Upper lobe of right lung (tissue), 1 donor: ENCODE measurements at regions not wholly inside any gene's neighbourhood (a gene's known extent, or its start where the extent isn't known, plus 50 kb on each side); places are given as distances from the start of the nearest gene placed in this dataset.

Source experiments
- ATAC-seq: fragments of 200-7000 bp; cut with Tn5 transposase; one replicate; pipeline ENCODE4 v1.9.1; 2020; ENCODE audit warnings: mild to moderate bottlenecking, moderate library complexity
- DNase-seq: peaks from one replicate; pipeline ENCODE4 v3.0.0-alpha.2; 2020
- H3K27ac ChIP-seq: fragments of 200-600 bp; one replicate; pipeline ENCODE4 v1.8.0; 2022
- H3K27me3 ChIP-seq: fragments of 200-600 bp; one replicate; pipeline ENCODE4 v1.8.0; 2022; ENCODE audit warnings: mild to moderate bottlenecking
- H3K36me3 ChIP-seq: fragments of 200-600 bp; one replicate; pipeline ENCODE4 v1.8.0; 2022
- H3K4me1 ChIP-seq: fragments of 200-600 bp; one replicate; pipeline ENCODE4 v1.8.0; 2022
- H3K4me3 ChIP-seq: fragments of 200-600 bp; one replicate; pipeline ENCODE4 v1.8.0; 2022; ENCODE audit warnings: mild to moderate bottlenecking
- H3K9me3 ChIP-seq: fragments of 200-600 bp; one replicate; pipeline ENCODE4 v1.8.0; 2022
- intact Hi-C: fragments of 100-400 bp; cut with DNase I; formaldehyde crosslinking; loops from one replicate; pipeline ENCODE4 v1.11.0; 2022
- TF ChIP-seq, protein P1 (sequence below): fragments of 200-600 bp; IDR thresholded peaks from one replicate; pipeline ENCODE4 v1.8.0; 2022; ENCODE audit warnings: antibody characterized with exemption
- donor health status: DM: no; HTN: yes; CAD: no; lungs with severe emphysema.

- ATAC-seq (no peak), DNase-seq (no peak)
- Histone ChIP-seq H3K36me3 (no peaks in the 10 kb centered on the region), H3K27ac (no peak overlapping the region), H3K4me3 (no peak overlapping the region), H3K27me3 (no peaks in the 10 kb centered on the region), H3K4me1 (no peaks in the 10 kb centered on the region), H3K9me3 (no peaks in the 10 kb centered on the region)
- TF ChIP-seq, protein P1, sequence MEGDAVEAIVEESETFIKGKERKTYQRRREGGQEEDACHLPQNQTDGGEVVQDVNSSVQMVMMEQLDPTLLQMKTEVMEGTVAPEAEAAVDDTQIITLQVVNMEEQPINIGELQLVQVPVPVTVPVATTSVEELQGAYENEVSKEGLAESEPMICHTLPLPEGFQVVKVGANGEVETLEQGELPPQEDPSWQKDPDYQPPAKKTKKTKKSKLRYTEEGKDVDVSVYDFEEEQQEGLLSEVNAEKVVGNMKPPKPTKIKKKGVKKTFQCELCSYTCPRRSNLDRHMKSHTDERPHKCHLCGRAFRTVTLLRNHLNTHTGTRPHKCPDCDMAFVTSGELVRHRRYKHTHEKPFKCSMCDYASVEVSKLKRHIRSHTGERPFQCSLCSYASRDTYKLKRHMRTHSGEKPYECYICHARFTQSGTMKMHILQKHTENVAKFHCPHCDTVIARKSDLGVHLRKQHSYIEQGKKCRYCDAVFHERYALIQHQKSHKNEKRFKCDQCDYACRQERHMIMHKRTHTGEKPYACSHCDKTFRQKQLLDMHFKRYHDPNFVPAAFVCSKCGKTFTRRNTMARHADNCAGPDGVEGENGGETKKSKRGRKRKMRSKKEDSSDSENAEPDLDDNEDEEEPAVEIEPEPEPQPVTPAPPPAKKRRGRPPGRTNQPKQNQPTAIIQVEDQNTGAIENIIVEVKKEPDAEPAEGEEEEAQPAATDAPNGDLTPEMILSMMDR, result no peak
- intact Hi-C loops, result no loop called here
These were observed 835.0 kb upstream of the FANCL start for GRCh38 chr2:59076079-59076619.

GRCh38 chr2:59074071-59074470 is 832.9 kb upstream of the FANCL start:
- DNase-seq (no peak), ATAC-seq (no peak)
- TF ChIP-seq, protein P1, result no peak
- no peak overlapping the region for H3K4me3 ChIP-seq
- H3K27ac ChIP-seq, result no peak overlapping the region
- no peaks in the 10 kb centered on the region for H3K36me3 ChIP-seq
- intact Hi-C loops, result no loop called here
- no peaks in the 10 kb centered on the region for H3K9me3 ChIP-seq
- H3K4me1 ChIP-seq, result no peaks in the 10 kb centered on the region
- no peaks in the 10 kb centered on the region for H3K27me3 ChIP-seq

GRCh38 chr2:59073286-59073685 is 832.2 kb upstream of the FANCL start:
- intact Hi-C loops, result no loop called here
- H3K4me1 ChIP-seq, result no peaks in the 10 kb centered on the region
- no peak overlapping the region for H3K27ac ChIP-seq
- no peak overlapping the region for H3K4me3 ChIP-seq
- DNase-seq, result no peak
- no peaks in the 10 kb centered on the region for H3K27me3 ChIP-seq
- TF ChIP-seq, protein P1, result no peak
- no peaks in the 10 kb centered on the region for H3K36me3 ChIP-seq
- H3K9me3 ChIP-seq, result no peaks in the 10 kb centered on the region
- ATAC-seq, result no peak

GRCh38 chr2:59068255-59068654 is 827.1 kb upstream of the FANCL start:
- Histone ChIP-seq H3K27me3 (no peaks in the 10 kb centered on the region), H3K27ac (no peak overlapping the region), H3K4me1 (no peaks in the 10 kb centered on the region), H3K9me3 (no peaks in the 10 kb centered on the region), H3K36me3 (no peaks in the 10 kb centered on the region), H3K4me3 (no peak overlapping the region)
- intact Hi-C loops, result no loop called here
- DNase-seq, result no peak
- TF ChIP-seq, protein P1, result no peak
- ATAC-seq, result no peak

- DNase-seq (no peak), ATAC-seq (no peak)
- Histone ChIP-seq H3K36me3 (no peaks in the 10 kb centered on the region), H3K4me1 (no peaks in the 10 kb centered on the region), H3K9me3 (no peaks in the 10 kb centered on the region), H3K4me3 (no peak overlapping the region), H3K27me3 (no peaks in the 10 kb centered on the region), H3K27ac (no peak overlapping the region)
- intact Hi-C loops, result no loop called here
- TF ChIP-seq, protein P1, result no peak
These were observed 825.8 kb upstream of the FANCL start for GRCh38 chr2:59066787-59067399.
